K562 (cell line): ENCODE measurements at regions not wholly inside any gene's neighbourhood (a gene's known extent, or its start where the extent isn't known, plus 50 kb on each side); places are given as distances from the start of the nearest gene placed in this dataset.

Source experiments
- ATAC-seq: fragments of 200-7000 bp; cut with Tn5 transposase; 3 replicates; pipeline ENCODE4 v1.9.1; 2020; ENCODE audit warnings: moderate library complexity
- BruUV-seq: library from RNA; stranded (reverse); fragments of 400-500 nt; replicated peaks from 2 replicates; lab custom pipeline; 2021; lab: Mats Ljungman, UMichigan
- CTCF ChIA-PET: fragments of 300-600 bp; formaldehyde crosslinking; extraction: SDS; loops from one replicate; lab custom pipeline; 2021; ENCODE audit warnings: low intra/inter-chr PET ratio; lab: Yijun Ruan, JAX
- POLR2A ChIA-PET: fragments of 300-600, 350-650 bp; sonication (Branson Sonifier 250); formaldehyde crosslinking; extraction: SDS; loops from one replicate; lab custom pipeline; 2021; ENCODE audit warnings: antibody characterized with exemption, inconsistent platforms; lab: Yijun Ruan, JAX
- DNase-seq, 4 experiments: peaks; one replicate each; pipeline versions ENCODE4 v3.0.0 to v3.0.0-alpha.2; 2011 to 2018; ENCODE audit warnings: low spot score in 3 of 4, mixed read lengths in 3 of 4; ENCODE audit errors: extremely low read depth in 1 of 4
- FAIRE-seq: peaks from 2 replicates; lab custom pipeline; 2011; peaks lifted over from hg19 to GRCh38; lab: Jason Lieb, UNC
- H2AFZ ChIP-seq: 2 replicates; pipeline ENCODE4 v1.6.0; 2011; ENCODE audit warnings: low read depth, low read length, control low read depth, inconsistent platforms
- H3K27ac ChIP-seq: fragments of 200-600 bp; 3 replicates; pipeline ENCODE4 v1.8.0; 2011; ENCODE audit warnings: low read depth, mild to moderate bottlenecking, control low read depth, inconsistent platforms, low read length, moderate library complexity, mixed read lengths; ENCODE audit errors: extremely low read depth
- H3K27me3 ChIP-seq, 2 experiments: fragments of 300-600 bp in 1 of 2; 2 replicates in 1 of 2; 3 replicates in 1 of 2; pipeline versions ENCODE4 v1.6.0 to v1.8.0; 2011; ENCODE audit warnings: inconsistent platforms in 2 of 2, low read length in 2 of 2, mild to moderate bottlenecking in 1 of 2, mixed read lengths in 1 of 2, moderate library complexity in 1 of 2; ENCODE audit not compliant: control insufficient read depth in 2 of 2, insufficient read depth in 2 of 2
- H3K36me3 ChIP-seq: fragments of 300-600 bp; 3 replicates; pipeline ENCODE4 v1.8.0; 2011; ENCODE audit warnings: mild to moderate bottlenecking, low read length, inconsistent platforms; ENCODE audit not compliant: control insufficient read depth, insufficient read depth
- H3K4me1 ChIP-seq, 2 experiments: fragments of 200-600 bp in 1 of 2; replicated peaks in 1 of 2; 2 replicates in 1 of 2; 3 replicates in 1 of 2; pipeline versions ENCODE4 v1.5.1 to v1.8.0; 2011; ENCODE audit warnings: inconsistent platforms in 2 of 2, low read length in 2 of 2, mild to moderate bottlenecking in 1 of 2, mixed read lengths in 1 of 2, moderate library complexity in 1 of 2; ENCODE audit not compliant: control insufficient read depth in 2 of 2, insufficient read depth in 2 of 2
- H3K4me2 ChIP-seq: 2 replicates; pipeline ENCODE4 v1.6.1; 2011; ENCODE audit warnings: low read length, control low read depth, inconsistent platforms, mixed read lengths; ENCODE audit not compliant: insufficient read depth
- H3K4me3 ChIP-seq: fragments of 200-600 bp; sonication (generic), shearing (Covaris generic); 2 replicates; pipeline ENCODE4 v1.5.1; 2016; ENCODE audit warnings: control low read depth, inconsistent platforms
- H3K79me2 ChIP-seq: fragments of 200-600 bp; 3 replicates; pipeline ENCODE4 v1.8.0; 2011; ENCODE audit warnings: low read length, inconsistent platforms; ENCODE audit not compliant: control insufficient read depth, insufficient read depth
- H3K9ac ChIP-seq, 2 experiments: 2 replicates each; pipeline versions ENCODE4 v1.6.0 to v1.6.1; 2011; ENCODE audit warnings: low read depth in 2 of 2, low read length in 2 of 2, control low read depth in 1 of 2, inconsistent platforms in 1 of 2, mild to moderate bottlenecking in 1 of 2, mixed read lengths in 1 of 2; ENCODE audit not compliant: insufficient read depth in 1 of 2
- H3K9me1 ChIP-seq: one replicate; pipeline ENCODE4 v1.6.0; 2011; ENCODE audit warnings: inconsistent platforms, mild to moderate bottlenecking, low read length, moderate library complexity; ENCODE audit not compliant: control insufficient read depth, insufficient read depth
- H3K9me3 ChIP-seq: replicated peaks from 2 replicates; pipeline ENCODE4 v1.5.1; 2011; ENCODE audit warnings: low read depth, low read length, inconsistent platforms; ENCODE audit not compliant: control insufficient read depth, insufficient read depth
- H4K20me1 ChIP-seq: replicated peaks from 2 replicates; pipeline ENCODE4 v1.6.1; 2011; ENCODE audit warnings: low read length, inconsistent platforms, mixed read lengths; ENCODE audit not compliant: control insufficient read depth, insufficient read depth
- ASH1L ChIP-seq: fragments of 450-650 bp; IDR thresholded peaks from 2 replicates; pipeline ENCODE4 v1.6.1; 2018; ENCODE audit warnings: borderline replicate concordance, mild to moderate bottlenecking, low read depth; ENCODE audit not compliant: partially characterized antibody
- CTBP1 ChIP-seq: fragments of 450-650 bp; IDR thresholded peaks from 2 replicates; pipeline ENCODE4 v1.6.1; 2016; ENCODE audit warnings: borderline replicate concordance
- HMG20B ChIP-seq: fragments of 250-450 bp; sonication (Bioruptor Pico); IDR thresholded peaks from 2 replicates; pipeline ENCODE4 v1.5.0; 2021; ENCODE audit warnings: mild to moderate bottlenecking
- HNRNPLL ChIP-seq: fragments of 200-400 bp; formaldehyde crosslinking; IDR thresholded peaks from 2 replicates; pipeline ENCODE4 v1.6.1; 2017; ENCODE audit warnings: low read length, low read depth, mild to moderate bottlenecking; ENCODE audit not compliant: poor library complexity, severe bottlenecking
- HNRNPUL1 ChIP-seq: fragments of 200-400 bp; formaldehyde crosslinking; IDR thresholded peaks from 2 replicates; pipeline ENCODE4 v1.6.1; 2017; ENCODE audit warnings: low read length
- JUND ChIP-seq, 2 experiments: IDR thresholded peaks; 2 replicates in 1 of 2; 3 replicates in 1 of 2; pipeline ENCODE4 v1.6.1; 2011; ENCODE audit warnings: borderline replicate concordance in 2 of 2, low read depth in 2 of 2, low read length in 2 of 2, improper control_type of control experiment in 1 of 2, missing biosample characterization in 1 of 2, missing genetic modification characterization in 1 of 2, missing genetic modification reagents in 1 of 2
- MCM2 ChIP-seq: fragments of 450-650 bp; IDR thresholded peaks from 2 replicates; pipeline ENCODE4 v1.6.1; 2017; ENCODE audit warnings: low read depth, mild to moderate bottlenecking
- NFIX ChIP-seq: fragments of 250-450 bp; sonication (Bioruptor Pico); IDR thresholded peaks from 2 replicates; pipeline ENCODE4 v1.4.0; 2020; ENCODE audit warnings: low read depth, mild to moderate bottlenecking, moderate library complexity
- PBX2 ChIP-seq, 2 experiments: IDR thresholded peaks in 1 of 2; conservative IDR thresholded peaks in 1 of 2; 2 replicates each; pipeline ENCODE4 v1.6.1; 2016; ENCODE audit warnings: low read depth in 2 of 2, mild to moderate bottlenecking in 1 of 2, missing compliant biosample characterization in 1 of 2, missing genetic modification characterization in 1 of 2, moderate library complexity in 1 of 2
- PHF8 ChIP-seq: fragments of 200-600 bp; sonication (generic); IDR thresholded peaks from 2 replicates; pipeline ENCODE4 v1.6.1; 2012; ENCODE audit warnings: mixed run types, mild to moderate bottlenecking, inconsistent platforms, low read length, moderate library complexity, borderline replicate concordance
- PPARD ChIP-seq: fragments of 250-450 bp; sonication (Bioruptor Pico); IDR thresholded peaks from 2 replicates; pipeline ENCODE4 v1.8.0; 2022; ENCODE audit warnings: inconsistent platforms, mild to moderate bottlenecking, moderate library complexity
- RFX7 ChIP-seq: fragments of 250-450 bp; sonication (Bioruptor Pico); IDR thresholded peaks from 2 replicates; pipeline ENCODE4 v1.5.1; 2021; ENCODE audit warnings: mild to moderate bottlenecking
- SAP30 ChIP-seq: fragments of 200-600 bp; sonication (generic); IDR thresholded peaks from 2 replicates; pipeline ENCODE4 v1.6.1; 2012; ENCODE audit warnings: borderline replicate concordance, low read depth, mild to moderate bottlenecking, moderate library complexity, low read length, control low read depth, inconsistent platforms; ENCODE audit not compliant: insufficient read depth, poor library complexity, severe bottlenecking
- ZHX1 ChIP-seq: fragments of 150-350 bp; conservative IDR thresholded peaks from 2 replicates; pipeline ENCODE4 v1.6.1; 2014; ENCODE audit warnings: low read length
- ZNF24 ChIP-seq: fragments of 450-650 bp; IDR thresholded peaks from 2 replicates; pipeline ENCODE4 v1.6.1; 2016
- WGBS: fragments of 100-300 bp; shearing (Covaris generic); methylation state at CpG from one replicate; pipeline ENCODE4 v1.1.6; 2016; ENCODE audit warnings: low coverage, mixed read lengths; ENCODE audit not compliant: insufficient coverage; ENCODE audit errors: missing lambda C conversion rate; 5-methylcytosine and 5-hydroxymethylcytosine counted together
- in situ Hi-C: fragments of 300-500 bp; cut with MboI; formaldehyde crosslinking; loops from 4 replicates; pipeline ENCODE4 v1.15.0; 2018; ENCODE audit warnings: inconsistent platforms, mixed read lengths
- intact Hi-C: fragments of 100-400 bp; cut with micrococcal nuclease; formaldehyde crosslinking; loops from 2 replicates; pipeline ENCODE4 v1.14.2; 2022

GRCh38 chr2:187826023-187826422 lies 271.8 kb upstream of the TFPI start:
- POLR2A ChIA-PET = no interaction called here
- no peaks in the 10 kb centered on the region for H3K27me3 ChIP-seq
- no peak for DNase-seq
- no peak overlapping the region for H3K4me3 ChIP-seq
- no peaks in the 10 kb centered on the region for H3K9me1 ChIP-seq
- H3K4me1 ChIP-seq = no peaks in the 10 kb centered on the region; a peak in 1 of 5 replicates
- no peaks in the 10 kb centered on the region for H4K20me1 ChIP-seq
- no peaks in the 10 kb centered on the region for H3K36me3 ChIP-seq
- no peak overlapping the region for H3K27ac ChIP-seq
- TF ChIP-seq JUND (IDR thresholded peaks at IDR 0.05; ENCODE audit: borderline replicate concordance, low read depth, low read length) (no peak), JUND (tag; IDR thresholded peaks at IDR 0.05; ENCODE audit: borderline replicate concordance, low read depth, low read length) (no peak), HMG20B (no peak), NFIX (CRISPR knock-in tag) (no peak), PBX2 (CRISPR knock-in tag; IDR thresholded peaks at IDR 0.05; ENCODE audit: low read depth) (no peak), PBX2 (tag; conservative IDR thresholded peaks at IDR 0.05; ENCODE audit: low read depth) (no peak), HNRNPLL (no peak), PPARD (no peak), CTBP1 (no peak), ZNF24 (no peak), ZHX1 (no peak), MCM2 (no peak), SAP30 (no peak), HNRNPUL1 (no peak), PHF8 (no peak), ASH1L (no peak), RFX7 (CRISPR knock-in tag) (no peak)
- TF ChIP-seq, all 486 proteins: peak for 0
- no peak for FAIRE-seq
- intact Hi-C loops (no loop called here), in situ Hi-C loops (loop anchor here (25.0 kb wide), 1 partner anchor 339 kb away; no protein-coding TSS in a partner anchor)
- H3K4me2 ChIP-seq = no peak overlapping the region
- no TSS peak for BruUV-seq
- H3K79me2 ChIP-seq = no peaks in the 10 kb centered on the region
- no peak for ATAC-seq
- H2AFZ ChIP-seq = no peak overlapping the region
- no peak overlapping the region for H3K9ac ChIP-seq
- 3% methylated on average over 2 of the region's 2 CpGs for WGBS
- CTCF ChIA-PET = no interaction called here
- no peaks in the 10 kb centered on the region for H3K9me3 ChIP-seq
